Umbilical cord (tissue), 1 donor: ENCODE measurements at regions not wholly inside any gene's neighbourhood (a gene's known extent, or its start where the extent isn't known, plus 50 kb on each side); places are given as distances from the start of the nearest gene placed in this dataset.

Source experiments
- DNase-seq: peaks from one replicate; pipeline ENCODE4 v3.0.0-alpha.2; 2015; ENCODE audit warnings: low spot score

GRCh38 chr9:121550041-121550440 is 50.4 kb upstream of the GGTA1 start:
- no peak for DNase-seq

- peak; percentile 78 for DNase-seq
Measured at GRCh38 chr9:121550569-121551512, 51.2 kb upstream of the GGTA1 start.

- no peak for DNase-seq
Measured at GRCh38 chr9:121551985-121552753, 52.5 kb upstream of the GGTA1 start.

- no peak for DNase-seq
Measured at GRCh38 chr9:121556082-121556481, 56.4 kb upstream of the GGTA1 start.

- DNase-seq = peak; percentile 64
Measured at GRCh38 chr9:121556580-121556979, 56.9 kb upstream of the GGTA1 start.

- DNase-seq = peak; percentile 84
Measured at GRCh38 chr9:121557581-121558447, 58.2 kb upstream of the GGTA1 start.

- DNase-seq = no peak
Measured at GRCh38 chr9:121558473-121558872, 58.8 kb upstream of the GGTA1 start.

- DNase-seq = no peak
Measured at GRCh38 chr9:121559183-121559582, 59.5 kb upstream of the GGTA1 start.

- no peak for DNase-seq
Measured at GRCh38 chr9:121560921-121561320, 61.3 kb upstream of the GGTA1 start.

GRCh38 chr9:121561385-121562222 is 62.0 kb upstream of the GGTA1 start:
- DNase-seq = no peak

- DNase-seq = peak; percentile 45
Measured at GRCh38 chr9:121562301-121562700, 62.7 kb upstream of the GGTA1 start.

GRCh38 chr9:121563425-121563824 is 63.8 kb upstream of the GGTA1 start:
- DNase-seq = no peak

- DNase-seq = no peak
Measured at GRCh38 chr9:121563881-121564460, 64.3 kb upstream of the GGTA1 start.

GRCh38 chr9:121564504-121565260 is 65.0 kb upstream of the GGTA1 start:
- no peak for DNase-seq

GRCh38 chr9:121566481-121567465 is 67.1 kb upstream of the GGTA1 start:
- peak; percentile 89 for DNase-seq

- peak; percentile 61 for DNase-seq
Measured at GRCh38 chr9:121567500-121568342, 68.1 kb upstream of the GGTA1 start.
